Caco-2 (cell line): ENCODE measurements at regions not wholly inside any gene's neighbourhood (a gene's known extent, or its start where the extent isn't known, plus 50 kb on each side); places are given as distances from the start of the nearest gene placed in this dataset.

ENCODE experiments used
- BruUV-seq: library from RNA; stranded (reverse); fragments of 400-500 nt; replicated peaks from 2 replicates; lab custom pipeline; 2021; lab: Mats Ljungman, UMichigan
- CTCF ChIA-PET: fragments of 300-600 bp; sonication (Branson Sonifier 250); formaldehyde crosslinking; loops from one replicate; lab custom pipeline; 2022; ENCODE audit warnings: antibody characterized with exemption; lab: Charles Lee
- POLR2A ChIA-PET: fragments of 300-600 bp; sonication (Branson Sonifier 250); formaldehyde crosslinking; loops from one replicate; lab custom pipeline; 2022; ENCODE audit warnings: antibody characterized with exemption; lab: Charles Lee
- DNase-seq, 2 experiments: peaks; one replicate each; pipeline versions ENCODE4 v3.0.0 to v3.0.0-alpha.2; 2020 to 2022
- H3K27me3 ChIP-seq: replicated peaks from 2 replicates; pipeline ENCODE4 v1.6.0; 2011; ENCODE audit warnings: low read length; ENCODE audit not compliant: control insufficient read depth, insufficient read depth
- H3K36me3 ChIP-seq: 2 replicates; pipeline ENCODE4 v1.5.1; 2011; ENCODE audit warnings: low read length; ENCODE audit not compliant: control insufficient read depth, insufficient read depth
- H3K4me1 ChIP-seq: fragments of 250-450 bp; sonication (Bioruptor Pico); 2 replicates; pipeline ENCODE4 v1.5.1; 2020; ENCODE audit warnings: mild to moderate bottlenecking
- H3K4me3 ChIP-seq: 2 replicates; pipeline ENCODE4 v1.5.1; 2011; ENCODE audit warnings: low read depth, mild to moderate bottlenecking, control low read depth, low read length
- H3K9me3 ChIP-seq: fragments of 250-450 bp; sonication (Bioruptor Pico); 2 replicates; pipeline ENCODE4 v1.5.1; 2020; ENCODE audit warnings: mild to moderate bottlenecking, moderate library complexity
- H3K27ac Mint-ChIP-seq: one replicate; pipeline ENCODE4 v1.8.0; 2022; ENCODE audit warnings: mixed read lengths; ENCODE audit not compliant: unreplicated experiment
- H3K27me3 Mint-ChIP-seq: one replicate; pipeline ENCODE4 v1.8.0; 2022; ENCODE audit warnings: mixed read lengths; ENCODE audit not compliant: insufficient read depth, unreplicated experiment
- H3K36me3 Mint-ChIP-seq: one replicate; pipeline ENCODE4 v1.8.0; 2022; ENCODE audit warnings: mild to moderate bottlenecking, mixed read lengths; ENCODE audit not compliant: insufficient read depth, unreplicated experiment
- H3K4me1 Mint-ChIP-seq: one replicate; pipeline ENCODE4 v1.8.0; 2022; ENCODE audit warnings: low read depth, mixed read lengths; ENCODE audit not compliant: unreplicated experiment
- H3K4me3 Mint-ChIP-seq: one replicate; pipeline ENCODE4 v1.8.0; 2022; ENCODE audit warnings: mild to moderate bottlenecking, moderate library complexity, mixed read lengths; ENCODE audit not compliant: unreplicated experiment
- H3K9me3 Mint-ChIP-seq: one replicate; pipeline ENCODE4 v1.8.0; 2022; ENCODE audit warnings: mixed read lengths; ENCODE audit not compliant: unreplicated experiment
- CTCF ChIP-seq, 2 experiments: fragments of 200-600 bp in 1 of 2; IDR thresholded peaks; 1 replicate in 1 of 2; 2 replicates in 1 of 2; pipeline versions ENCODE4 v1.5.1 to v1.8.0; 2011 to 2022; ENCODE audit warnings: antibody characterized with exemption in 1 of 2, control low read depth in 1 of 2, inconsistent platforms in 1 of 2, low read depth in 1 of 2, low read length in 1 of 2, mild to moderate bottlenecking in 1 of 2, moderate library complexity in 1 of 2; ENCODE audit not compliant: insufficient read depth in 1 of 2, severe bottlenecking in 1 of 2, unreplicated experiment in 1 of 2
- intact Hi-C: fragments of 100-400 bp; cut with micrococcal nuclease; formaldehyde crosslinking; loops from one replicate; pipeline ENCODE4 v1.10.0; 2022; ENCODE audit not compliant: unreplicated experiment

DNA sequence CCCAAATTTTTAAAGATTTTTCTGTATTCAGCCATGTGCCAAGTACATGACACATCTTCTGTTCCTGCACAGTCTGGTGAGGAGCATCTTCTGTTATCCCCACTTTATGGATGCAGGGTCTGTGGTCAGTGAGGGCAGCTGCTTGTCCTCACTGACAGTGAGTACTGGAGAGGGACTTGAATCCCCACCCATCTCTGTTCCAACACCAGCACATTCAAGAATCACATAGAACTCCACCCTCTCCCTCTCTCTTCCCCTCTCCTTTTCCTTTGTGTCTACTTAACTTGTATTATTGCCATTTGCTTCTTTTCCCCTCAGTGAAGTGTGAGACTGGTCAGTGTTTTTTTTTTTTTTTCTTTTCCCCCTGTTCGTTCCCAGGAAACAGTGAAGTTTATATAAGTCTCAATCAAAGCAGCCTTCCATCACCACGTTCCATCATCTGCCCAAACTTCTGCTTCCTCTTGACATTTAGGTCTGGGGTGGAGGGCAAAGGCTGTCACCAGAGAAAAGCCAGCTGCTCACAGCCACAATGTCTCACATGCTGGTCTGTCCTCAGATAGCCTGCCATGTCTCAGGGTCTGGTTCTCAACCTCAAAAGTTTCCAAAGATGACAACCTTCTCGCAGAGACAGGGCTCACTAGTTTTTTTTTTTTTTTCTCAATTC is 110.0 kb upstream of the SSTR4 start:
- POLR2A ChIA-PET, result interaction anchor here (0.7 kb wide), 2 partner anchors 166 to 568 kb away, joined by 11 to 13 read pairs; no protein-coding TSS in a partner anchor
- no TSS peak for BruUV-seq
- Mint-ChIP-seq H3K36me3 (no peaks in the 10 kb centered on the region), H3K27me3 (no peaks in the 10 kb centered on the region), H3K4me3 (no peak overlapping the region), H3K9me3 (no peaks in the 10 kb centered on the region), H3K27ac (no peak overlapping the region), H3K4me1 (peaks cover 5% of the 10 kb centered on the region)
- intact Hi-C loops, result no loop called here
- H3K9me3 ChIP-seq, result no peaks in the 10 kb centered on the region; the same call in 1 of the 2 replicates
- no peaks in the 10 kb centered on the region for H3K36me3 ChIP-seq
- no peak overlapping the region for H3K4me3 ChIP-seq
- no peaks in the 10 kb centered on the region for H3K4me1 ChIP-seq
- no peak for TF ChIP-seq CTCF (IDR thresholded peaks at IDR 0.05; ENCODE audit: insufficient read depth in 1 of 2, low read depth in 1 of 2, low read length in 1 of 2, severe bottlenecking in 1 of 2, unreplicated experiment in 1 of 2)
- CTCF ChIA-PET, result no interaction called here
- H3K27me3 ChIP-seq, result no peaks in the 10 kb centered on the region
- DNase-seq, result no peak

DNA sequence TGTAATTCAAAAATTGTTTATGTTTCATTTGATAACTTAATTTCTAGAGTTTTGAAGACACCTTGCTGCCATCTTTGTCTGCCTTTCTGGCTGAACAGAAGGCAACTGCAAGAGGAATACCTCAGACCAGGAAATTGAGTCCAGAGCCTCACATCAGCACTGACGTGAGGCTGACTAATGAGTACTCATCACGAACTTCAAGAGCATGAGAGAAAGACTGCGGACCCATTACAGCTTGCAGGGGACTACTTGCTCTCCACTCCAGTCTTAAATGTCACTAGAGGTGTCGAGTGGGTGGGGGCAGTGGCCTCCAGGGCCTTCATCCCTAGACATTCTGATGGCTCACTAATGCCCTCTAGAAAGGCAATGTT is 109.5 kb upstream of the SSTR4 start:
- Mint-ChIP-seq H3K9me3 (no peaks in the 10 kb centered on the region), H3K27ac (no peak overlapping the region), H3K4me3 (no peak overlapping the region), H3K4me1 (peaks cover 5% of the 10 kb centered on the region), H3K27me3 (no peaks in the 10 kb centered on the region), H3K36me3 (no peaks in the 10 kb centered on the region)
- POLR2A ChIA-PET, result interaction anchor here (0.7 kb wide), 2 partner anchors 166 to 567 kb away, joined by 11 to 13 read pairs; no protein-coding TSS in a partner anchor
- Histone ChIP-seq H3K36me3 (no peaks in the 10 kb centered on the region), H3K27me3 (no peaks in the 10 kb centered on the region), H3K4me3 (no peak overlapping the region), H3K9me3 (no peaks in the 10 kb centered on the region; the same call in 1 of the 2 replicates), H3K4me1 (no peaks in the 10 kb centered on the region)
- BruUV-seq, result no TSS peak
- no peak for DNase-seq
- CTCF ChIA-PET, result no interaction called here
- TF ChIP-seq CTCF (IDR thresholded peaks at IDR 0.05; ENCODE audit: insufficient read depth in 1 of 2, low read depth in 1 of 2, low read length in 1 of 2, severe bottlenecking in 1 of 2, unreplicated experiment in 1 of 2), result no peak
- intact Hi-C loops, result no loop called here

DNA sequence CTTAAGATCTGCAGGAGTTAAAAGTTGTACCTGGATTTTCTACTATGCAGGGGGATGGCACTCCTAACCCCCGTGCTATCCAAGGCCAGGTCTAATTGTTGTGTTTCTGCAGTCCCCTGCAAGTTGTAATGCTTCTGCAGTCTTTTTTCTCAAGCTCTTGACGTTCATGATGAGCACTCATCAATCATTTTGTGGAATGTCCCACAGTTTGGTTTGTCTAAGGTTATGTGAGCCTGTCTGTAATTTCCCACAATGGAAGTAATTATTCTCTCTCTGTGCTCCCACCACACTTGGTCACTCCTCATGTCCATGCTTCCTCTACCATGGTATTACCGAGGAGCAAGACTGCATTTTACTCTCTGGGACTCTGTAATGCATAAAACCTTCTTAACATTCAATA is 107.6 kb upstream of the SSTR4 start:
- Mint-ChIP-seq H3K4me1 (peaks cover 5% of the 10 kb centered on the region), H3K36me3 (no peaks in the 10 kb centered on the region), H3K27me3 (no peaks in the 10 kb centered on the region), H3K9me3 (no peaks in the 10 kb centered on the region), H3K27ac (no peak overlapping the region), H3K4me3 (no peak overlapping the region)
- no peak for DNase-seq
- ChIA-PET CTCF (no interaction called here), POLR2A (no interaction called here)
- no peaks in the 10 kb centered on the region for H3K4me1 ChIP-seq
- no peak for TF ChIP-seq CTCF (IDR thresholded peaks at IDR 0.05; ENCODE audit: insufficient read depth in 1 of 2, low read depth in 1 of 2, low read length in 1 of 2, severe bottlenecking in 1 of 2, unreplicated experiment in 1 of 2)
- H3K36me3 ChIP-seq, result no peaks in the 10 kb centered on the region
- no peaks in the 10 kb centered on the region; the same call in 1 of the 2 replicates for H3K9me3 ChIP-seq
- BruUV-seq, result no TSS peak
- intact Hi-C loops, result no loop called here
- no peaks in the 10 kb centered on the region for H3K27me3 ChIP-seq
- no peak overlapping the region for H3K4me3 ChIP-seq
